T-helper 1 cell treated with Interleukin-12 subunit alpha and Interleukin-12 subunit beta and Interleukin-4 antibody, amounts not matched to agents 30 ng/mL and 1 ng/mL, for 36 hours (primary cell): ENCODE measurements at regions not wholly inside any gene's neighbourhood (a gene's known extent, or its start where the extent isn't known, plus 50 kb on each side); places are given as distances from the start of the nearest gene placed in this dataset.
"Not testable (repeated sequence)": the region's sequence is repeated elsewhere in the genome, so short reads cannot be mapped to it uniquely, and the experiment has no call there.

Experiments used
- intact Hi-C: fragments of 100-400 bp; cut with micrococcal nuclease; formaldehyde crosslinking; loops from one replicate; pipeline ENCODE4 v1.15.1; 2024

DNA sequence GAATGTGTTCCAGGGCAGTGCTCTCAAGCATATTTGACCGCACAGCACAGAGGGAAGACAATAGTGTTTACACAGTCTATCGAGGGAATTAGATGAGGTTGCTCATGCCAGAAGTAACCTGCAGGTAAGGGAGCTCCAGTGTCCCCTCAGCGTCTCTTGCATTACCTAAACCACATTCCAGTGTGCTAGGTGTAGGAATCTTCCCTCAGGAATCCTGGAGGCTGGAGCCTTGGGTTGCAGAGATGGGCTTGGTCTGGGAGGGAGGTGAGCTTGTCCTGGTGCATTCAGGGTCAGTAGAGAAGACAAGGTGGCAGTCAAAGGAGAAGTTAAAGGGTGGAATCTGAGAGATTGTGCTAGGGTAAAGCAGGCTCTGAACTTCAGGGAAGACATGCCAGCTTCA lies 56.3 kb downstream of the SOX14 start:
- intact Hi-C loops, result no loop called here

DNA sequence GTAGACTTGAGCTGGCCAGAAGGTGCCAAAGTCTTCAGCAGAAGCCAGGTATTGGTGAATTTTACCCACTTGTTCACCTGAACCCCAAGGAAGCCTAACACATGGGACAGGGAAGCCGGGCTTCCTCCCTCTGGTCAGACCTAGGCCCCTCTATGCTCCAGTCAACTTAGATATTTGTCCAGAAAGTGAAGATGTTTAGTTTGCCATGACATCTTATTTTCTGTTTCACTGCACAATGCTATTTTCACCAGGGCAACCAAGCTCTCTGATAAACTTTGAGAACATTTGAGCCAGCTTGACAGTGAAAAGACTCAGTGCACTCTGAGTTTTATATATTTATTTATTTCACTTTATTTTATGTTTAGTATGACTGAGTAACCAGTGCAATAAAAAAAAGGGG lies 71.0 kb downstream of the SOX14 start:
- intact Hi-C loops, result no loop called here

DNA sequence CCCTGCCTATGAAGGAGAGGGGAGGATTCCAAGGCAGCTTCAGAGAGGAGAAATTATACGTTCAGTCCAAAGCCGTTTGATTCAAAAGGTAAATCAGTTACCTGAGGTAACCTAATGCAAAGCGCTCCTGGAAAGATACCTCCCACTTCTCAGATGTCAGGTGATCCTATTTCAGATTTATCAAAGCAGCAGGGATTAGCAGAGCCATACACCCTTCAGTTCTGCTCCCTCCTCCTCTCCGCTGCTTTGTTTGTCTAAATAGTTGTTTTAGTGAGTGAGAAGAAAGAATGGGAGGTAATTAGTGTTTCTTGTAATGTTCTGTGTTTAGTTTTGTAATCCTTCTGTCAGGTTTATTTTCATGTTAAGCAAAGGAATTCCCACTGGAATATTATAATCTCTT lies 81.1 kb downstream of the SOX14 start:
- intact Hi-C loops, result no loop called here

DNA sequence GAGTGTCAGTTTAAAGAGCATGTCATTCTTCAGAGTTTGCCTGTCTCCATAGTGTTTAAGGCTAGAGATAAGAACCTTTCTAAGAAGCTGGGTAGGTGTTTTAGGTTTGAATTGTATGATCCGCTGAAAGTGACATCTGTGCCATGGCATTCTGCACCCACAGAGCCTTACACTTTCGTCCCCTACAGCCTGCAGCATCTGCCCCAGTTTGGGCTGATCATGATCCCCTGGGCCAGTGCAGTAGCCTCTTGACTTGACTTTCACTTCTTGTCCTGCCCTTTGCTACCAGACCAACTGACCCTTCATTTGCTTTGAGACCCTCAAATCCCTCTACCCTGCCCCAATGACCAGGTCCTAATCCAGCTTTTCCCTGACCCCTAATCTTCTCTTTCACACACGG lies 81.6 kb downstream of the SOX14 start:
- intact Hi-C loops, result no loop called here

DNA sequence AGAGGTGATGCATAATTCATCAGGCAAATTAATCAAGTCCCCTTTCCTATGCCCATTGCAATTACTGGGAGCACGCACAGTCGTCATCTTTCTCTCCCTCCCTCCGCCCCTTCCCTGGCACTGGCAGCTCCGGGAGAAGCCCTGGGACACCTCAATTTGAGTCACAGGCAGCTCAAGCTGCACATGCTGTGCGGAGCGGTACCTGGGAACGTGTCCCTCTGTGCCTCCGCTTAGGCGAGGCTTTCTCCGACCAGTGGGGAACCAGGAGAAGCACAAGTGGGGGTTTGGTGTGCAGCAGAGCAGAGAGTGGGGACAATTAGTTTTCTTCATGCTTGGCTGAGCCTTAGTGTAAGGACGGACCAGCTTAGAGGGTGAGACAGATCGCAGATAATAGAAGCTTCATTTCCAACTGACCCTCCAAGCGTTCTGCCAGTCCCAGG lies 88.3 kb downstream of the SOX14 start:
- intact Hi-C loops, result no loop called here

DNA sequence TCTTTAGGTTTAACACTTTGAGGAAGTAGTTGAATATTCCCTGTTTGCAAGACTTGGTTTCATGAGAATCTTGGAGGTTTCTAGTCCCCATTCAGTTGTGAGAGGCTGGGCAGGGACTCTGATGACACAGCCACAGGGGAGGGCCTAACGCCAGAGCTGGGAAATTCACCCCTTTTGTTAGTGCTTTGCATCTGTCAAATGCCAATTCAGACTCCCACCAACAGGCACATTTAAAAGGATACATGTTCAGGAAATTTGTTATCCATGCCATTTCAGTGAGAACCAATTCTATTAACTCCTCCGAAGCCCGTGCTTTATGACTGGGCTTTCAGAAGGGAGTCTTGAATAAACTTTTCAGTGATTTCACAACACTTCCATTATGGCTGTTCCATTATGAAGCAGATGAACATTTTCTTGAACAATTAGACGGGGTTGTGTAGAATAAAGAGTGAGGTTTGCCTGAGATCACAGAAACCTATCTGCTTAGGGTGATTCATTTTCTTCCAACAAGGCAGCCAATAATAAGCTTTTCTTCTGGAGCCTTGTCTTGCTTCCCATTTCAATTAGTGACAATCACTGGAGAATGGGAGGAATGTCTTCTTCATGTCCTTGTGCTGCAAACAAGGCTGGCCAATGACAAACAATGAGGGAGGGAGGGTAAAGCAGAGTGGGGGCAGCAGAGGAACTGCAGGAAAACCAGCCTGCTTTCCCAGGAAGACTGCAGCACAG lies 90.6 kb downstream of the SOX14 start:
- intact Hi-C loops, result no loop called here

DNA sequence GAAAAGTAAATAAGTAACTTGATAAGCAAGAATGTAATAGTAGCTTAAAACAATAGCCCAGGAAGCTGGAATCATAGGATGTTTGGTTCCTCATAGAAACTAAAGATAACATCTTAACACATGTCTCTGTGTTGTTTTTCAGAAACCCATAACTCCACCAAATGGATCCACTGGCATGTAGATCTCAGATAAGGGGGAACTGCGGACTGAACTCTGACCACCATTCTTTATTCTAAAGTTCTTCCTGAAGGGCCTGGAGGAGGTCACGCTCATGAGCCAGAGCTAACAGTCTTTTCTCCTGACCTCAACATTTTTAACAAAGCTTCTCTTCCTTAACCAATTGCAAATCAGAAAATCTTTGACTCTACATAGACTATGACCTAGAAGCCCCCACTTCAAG lies 101.9 kb downstream of the SOX14 start:
- intact Hi-C loops, result no loop called here

DNA sequence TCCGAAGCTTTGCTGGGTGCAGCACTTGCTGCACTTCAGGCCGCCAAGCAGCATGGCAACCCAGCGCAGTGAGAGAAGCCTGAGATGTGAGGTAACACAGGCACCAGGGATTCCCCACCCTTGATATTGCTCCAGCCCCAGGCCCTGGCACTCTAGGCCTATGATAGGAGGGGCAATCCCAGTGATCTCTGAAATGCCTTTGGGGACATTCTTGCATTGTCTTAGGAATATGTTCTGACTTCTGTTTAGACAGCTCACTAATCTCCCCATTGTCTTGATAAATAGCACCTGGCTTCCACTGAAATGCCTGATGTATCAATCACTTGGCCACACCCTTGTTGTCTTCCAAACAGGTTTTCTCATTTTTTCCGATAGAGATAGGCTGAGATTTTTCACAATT lies 102.8 kb downstream of the SOX14 start:
- intact Hi-C loops, result no loop called here

DNA sequence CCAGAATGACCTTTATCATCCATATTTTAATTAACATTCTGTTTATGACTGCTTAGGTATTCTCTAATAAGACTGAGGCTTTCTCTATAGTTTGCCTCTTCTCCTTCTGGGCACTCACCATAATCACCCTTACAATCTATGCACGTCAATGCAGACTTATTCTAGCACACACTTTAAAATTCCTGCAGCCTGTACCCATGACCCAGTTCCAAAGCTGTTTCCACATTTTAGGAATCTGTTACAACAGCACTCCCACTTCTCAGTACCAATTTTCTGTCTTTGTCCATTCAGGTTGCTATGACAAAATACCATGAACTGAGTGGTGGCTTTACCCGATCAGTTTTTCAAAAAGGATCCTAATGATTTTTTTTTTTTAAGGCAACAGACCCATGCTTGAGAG lies 103.5 kb downstream of the SOX14 start:
- intact Hi-C loops, result no loop called here

DNA sequence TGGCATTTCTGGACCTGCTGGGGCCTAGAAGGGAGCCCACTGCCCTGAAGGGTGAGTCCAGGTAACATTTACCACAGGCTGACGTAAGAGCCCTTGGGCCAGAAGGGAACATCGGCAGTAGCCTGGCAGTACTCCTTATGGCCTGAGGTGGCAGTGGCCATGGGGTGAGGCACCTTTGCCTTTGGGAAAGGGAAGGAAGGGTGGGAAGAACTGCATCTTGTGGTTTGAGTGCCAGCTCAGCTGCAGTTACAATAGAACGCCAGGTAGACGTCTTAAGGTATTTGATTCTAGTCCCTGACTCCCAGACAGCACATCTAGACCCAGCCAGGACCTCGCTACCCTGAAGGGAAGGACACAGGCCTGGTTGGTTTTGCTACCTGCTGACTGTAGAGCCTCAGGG lies 104.9 kb downstream of the SOX14 start:
- intact Hi-C loops, result no loop called here

DNA sequence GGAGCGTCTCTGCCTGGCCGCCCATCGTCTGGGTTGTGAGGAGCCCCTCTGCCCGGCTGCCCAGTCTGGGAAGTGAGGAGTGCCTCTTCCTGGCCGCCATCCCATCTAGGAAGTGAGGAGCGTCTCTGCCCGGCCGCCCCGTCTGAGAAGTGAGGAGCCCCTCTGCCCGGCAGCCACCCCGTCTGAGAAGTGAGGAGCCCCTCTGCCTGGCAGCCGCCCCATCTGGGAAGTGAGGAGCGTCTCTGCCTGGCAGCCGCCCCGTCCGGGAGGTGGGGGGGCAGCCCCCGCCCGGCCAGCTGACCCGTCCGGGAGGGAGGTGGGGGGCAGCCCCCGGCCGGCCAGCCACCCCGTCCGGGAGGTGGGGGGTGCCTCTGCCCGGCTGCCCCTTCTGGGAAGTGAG lies 108.5 kb downstream of the SOX14 start:
- intact Hi-C loops, result not testable (repeated sequence)

DNA sequence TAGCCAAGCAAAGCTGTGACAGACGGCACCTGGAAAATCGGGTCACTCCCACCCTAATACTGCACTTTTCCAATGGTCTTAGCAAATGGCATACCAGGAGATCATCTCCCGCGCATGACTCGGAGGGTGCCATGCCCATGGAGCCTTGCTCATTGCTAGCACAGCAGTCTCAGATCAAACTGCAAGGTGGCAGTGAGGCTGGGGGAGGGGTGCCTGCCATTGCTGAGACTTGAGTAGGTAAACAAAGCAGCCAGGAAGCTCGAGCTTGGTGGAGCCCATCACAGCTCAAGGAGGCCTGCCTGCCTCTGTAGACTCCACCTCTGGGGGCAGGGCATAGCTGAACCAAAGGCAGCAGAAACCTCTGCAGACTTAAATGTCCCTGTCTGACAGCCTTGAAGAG lies 113.1 kb upstream of the CLDN18 start:
- intact Hi-C loops, result not testable (repeated sequence)

DNA sequence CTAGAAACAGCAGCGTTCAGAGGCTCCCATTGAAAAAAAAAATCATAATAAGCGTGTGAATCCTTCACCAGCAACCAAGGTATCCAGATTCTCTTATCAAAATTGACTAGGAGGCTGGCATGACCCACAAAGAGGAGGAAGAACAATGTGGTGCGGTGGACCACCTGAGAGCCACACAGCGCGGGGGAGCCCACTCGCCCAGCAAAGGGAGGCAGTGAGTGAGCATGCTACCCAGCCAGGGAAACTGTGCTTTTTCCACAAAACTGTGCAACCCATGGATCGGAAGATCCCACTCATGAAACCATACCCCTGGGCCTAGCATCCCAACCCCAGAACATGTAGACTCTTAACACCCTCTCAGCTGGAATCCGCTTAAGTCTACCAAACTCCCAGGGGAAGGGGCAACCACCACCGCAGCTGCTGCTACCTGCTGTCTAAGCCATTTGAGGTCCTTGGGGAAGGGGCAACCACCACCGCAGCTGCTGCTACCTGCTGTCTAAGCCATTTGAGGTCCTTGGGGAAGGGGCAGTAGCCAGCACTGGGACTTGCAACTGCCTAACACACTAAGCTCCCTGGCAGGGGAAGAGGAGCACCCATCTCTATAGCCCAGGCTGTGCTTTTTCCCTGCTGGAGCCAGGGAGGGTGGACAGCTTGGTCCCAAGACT lies 102.8 kb upstream of the CLDN18 start:
- intact Hi-C loops, result no loop called here

DNA sequence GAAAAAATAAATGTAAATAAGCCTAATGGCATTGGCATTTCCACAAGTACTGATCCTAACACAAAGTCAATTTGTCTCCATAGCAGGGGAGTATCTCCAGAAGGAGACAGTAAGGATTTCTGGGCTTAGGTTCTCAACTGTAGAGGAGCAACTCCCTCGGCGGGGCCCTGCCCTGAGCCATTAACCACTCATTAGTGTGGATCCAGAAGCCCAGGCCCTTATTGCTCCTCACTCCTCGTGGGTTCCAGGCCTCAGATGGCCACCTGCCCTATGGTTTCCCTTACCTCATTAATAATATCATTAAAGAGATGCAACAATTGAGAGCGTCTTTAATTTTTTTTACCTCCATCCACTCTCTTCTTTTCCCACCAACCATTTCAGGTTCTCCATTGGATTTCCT lies 85.3 kb upstream of the CLDN18 start:
- intact Hi-C loops, result no loop called here

DNA sequence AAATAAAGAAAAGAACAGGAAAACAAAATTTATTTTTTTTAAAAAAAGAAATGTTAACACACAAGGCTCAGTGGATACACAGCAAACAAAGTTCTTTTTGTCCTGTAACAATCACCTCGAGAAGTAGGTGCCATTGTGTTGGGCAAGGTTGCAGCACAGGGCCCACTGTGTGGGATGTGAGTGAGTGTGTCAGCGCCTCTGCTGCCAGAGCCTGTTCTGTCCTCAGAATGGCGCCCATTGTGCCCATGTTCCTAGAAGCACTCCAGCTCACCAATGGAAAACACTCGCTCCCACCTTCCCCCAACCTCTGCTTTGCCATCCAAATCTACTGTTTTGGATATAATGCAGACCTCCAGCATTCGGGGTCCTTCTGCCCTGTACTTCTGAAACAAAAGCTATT lies 84.9 kb upstream of the CLDN18 start:
- intact Hi-C loops, result no loop called here

DNA sequence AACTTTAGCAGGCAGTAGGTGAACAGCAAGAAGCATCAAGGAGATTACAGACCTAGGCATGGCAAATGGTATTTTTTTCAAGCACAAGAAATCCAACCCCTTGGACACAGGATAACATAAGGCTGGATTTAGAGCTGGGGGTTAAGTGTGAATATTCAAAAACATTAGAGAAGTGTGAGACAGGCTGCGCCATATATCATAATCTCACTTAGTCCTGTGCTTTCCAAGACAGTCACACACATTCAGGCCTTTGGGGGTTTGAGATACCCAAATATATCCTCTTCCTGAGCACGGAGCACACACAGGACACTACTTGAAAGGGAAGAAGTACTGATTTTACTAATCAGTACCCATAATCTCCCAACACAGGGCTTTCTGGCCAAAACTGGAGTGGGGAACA lies 83.0 kb upstream of the CLDN18 start:
- intact Hi-C loops, result no loop called here

DNA sequence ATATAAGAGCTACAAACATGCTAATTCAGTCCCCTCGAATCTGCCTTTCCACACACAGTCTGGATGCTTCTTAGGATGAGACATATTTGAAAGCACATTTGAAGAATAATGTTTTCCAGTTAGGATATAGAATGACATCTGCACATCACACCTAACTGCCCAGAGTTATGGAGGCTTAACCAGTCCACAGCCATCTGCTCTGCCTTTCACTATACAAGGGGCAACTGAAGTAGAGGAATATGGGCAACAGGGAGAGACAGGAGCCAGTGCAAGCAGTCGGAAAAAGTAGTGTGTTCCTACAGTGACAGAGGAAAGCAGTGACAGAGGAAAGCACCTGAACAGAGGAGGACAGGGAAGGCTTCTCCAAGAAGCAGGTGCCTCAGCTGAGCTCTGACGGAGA lies 79.0 kb upstream of the CLDN18 start:
- intact Hi-C loops, result no loop called here

DNA sequence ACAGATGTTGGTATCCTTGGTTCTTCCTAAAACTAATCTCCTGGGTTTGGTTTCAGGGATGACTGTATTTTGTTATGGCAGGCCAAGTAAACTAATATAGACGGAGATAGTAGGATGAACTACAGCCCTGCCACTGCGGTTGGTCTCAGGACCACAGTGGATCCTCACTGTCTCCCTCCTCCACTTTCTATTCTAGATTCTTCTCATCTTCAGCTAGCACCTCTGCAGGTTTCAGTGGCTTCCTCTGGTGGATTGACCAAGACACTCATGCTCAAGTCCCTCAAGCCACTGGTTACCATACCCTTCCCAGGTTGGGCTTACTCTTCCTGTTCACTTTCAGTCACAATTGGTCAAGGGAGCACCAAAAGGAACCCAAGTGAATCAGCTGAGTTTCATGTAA lies 71.1 kb upstream of the CLDN18 start:
- intact Hi-C loops, result no loop called here

DNA sequence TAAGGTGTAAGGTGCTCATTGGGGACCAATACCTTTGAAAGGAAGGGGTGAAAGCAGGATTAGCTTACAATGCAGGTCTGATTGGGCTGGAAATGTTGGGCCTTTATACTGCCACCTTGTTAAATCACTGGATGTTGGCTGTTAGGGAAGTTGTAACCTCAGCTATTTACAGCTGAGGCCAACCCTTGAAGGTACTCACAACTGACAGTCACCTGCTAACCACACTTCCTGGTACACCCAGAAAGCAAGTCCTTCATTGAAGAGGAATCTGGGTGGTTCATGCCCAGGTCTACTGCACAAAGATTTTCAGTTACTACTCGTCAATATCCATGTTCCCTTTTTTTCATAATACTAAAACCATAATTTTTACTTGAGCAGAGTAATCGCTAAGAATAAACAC lies 65.4 kb upstream of the CLDN18 start:
- intact Hi-C loops, result loop anchor here (10.0 kb wide), 1 partner anchor 1190 kb away; the partner anchor contains the start of gene STAG1

DNA sequence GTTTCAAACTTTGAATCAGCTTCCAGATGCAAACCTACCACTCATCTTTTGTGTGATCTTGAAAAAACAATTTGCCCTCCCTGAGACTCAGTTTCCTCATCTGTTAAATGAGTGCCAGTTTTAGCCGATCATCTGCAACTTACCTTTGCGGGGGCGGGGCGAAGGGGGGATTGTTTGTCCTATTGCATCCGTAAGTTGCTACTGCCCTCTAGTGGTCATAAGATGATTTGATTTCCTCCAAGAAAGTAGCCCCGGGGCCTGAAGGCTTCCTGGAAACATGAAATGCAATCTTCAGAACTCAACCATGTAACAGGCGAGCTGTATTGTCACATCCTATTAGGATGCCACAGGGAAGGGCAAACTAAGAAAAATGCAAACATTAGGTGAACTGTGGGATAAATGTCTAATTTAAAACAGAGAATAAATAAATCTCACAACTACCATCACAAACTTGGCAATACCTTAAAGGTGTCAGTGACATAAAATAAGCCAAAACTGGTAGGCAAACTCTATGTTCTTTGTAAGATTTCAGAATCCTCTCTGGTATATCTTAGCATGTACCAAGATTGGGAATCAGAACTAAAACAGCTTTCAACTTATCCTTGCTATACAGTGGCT lies 63.5 kb upstream of the CLDN18 start:
- intact Hi-C loops, result loop anchor here (1.0 to 10.0 kb wide), 5 partner anchors 824 to 1871 kb away; partner anchors contain the start of gene STAG1

DNA sequence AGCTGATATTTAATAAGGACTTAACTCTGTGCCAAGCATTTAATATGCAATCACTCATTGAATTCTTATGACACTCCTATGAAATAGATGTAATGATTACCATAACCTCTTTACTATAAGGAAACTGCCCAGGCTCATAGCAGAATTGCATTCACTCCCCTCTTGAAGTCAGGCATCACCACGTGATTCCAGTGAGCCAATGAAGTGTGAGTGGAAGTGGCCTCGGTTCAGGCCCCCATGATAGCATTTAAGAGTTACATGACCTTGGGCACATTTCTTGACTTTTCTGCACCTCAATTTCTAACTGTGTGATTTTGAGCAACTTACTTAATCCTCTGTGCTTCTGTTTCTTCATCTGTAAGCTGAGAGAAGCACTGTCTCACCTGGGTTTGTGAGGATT lies 62.8 kb upstream of the CLDN18 start:
- intact Hi-C loops, result loop anchor here (5.0 to 10.0 kb wide), 2 partner anchors 825 to 1192 kb away; partner anchors contain the start of gene STAG1

DNA sequence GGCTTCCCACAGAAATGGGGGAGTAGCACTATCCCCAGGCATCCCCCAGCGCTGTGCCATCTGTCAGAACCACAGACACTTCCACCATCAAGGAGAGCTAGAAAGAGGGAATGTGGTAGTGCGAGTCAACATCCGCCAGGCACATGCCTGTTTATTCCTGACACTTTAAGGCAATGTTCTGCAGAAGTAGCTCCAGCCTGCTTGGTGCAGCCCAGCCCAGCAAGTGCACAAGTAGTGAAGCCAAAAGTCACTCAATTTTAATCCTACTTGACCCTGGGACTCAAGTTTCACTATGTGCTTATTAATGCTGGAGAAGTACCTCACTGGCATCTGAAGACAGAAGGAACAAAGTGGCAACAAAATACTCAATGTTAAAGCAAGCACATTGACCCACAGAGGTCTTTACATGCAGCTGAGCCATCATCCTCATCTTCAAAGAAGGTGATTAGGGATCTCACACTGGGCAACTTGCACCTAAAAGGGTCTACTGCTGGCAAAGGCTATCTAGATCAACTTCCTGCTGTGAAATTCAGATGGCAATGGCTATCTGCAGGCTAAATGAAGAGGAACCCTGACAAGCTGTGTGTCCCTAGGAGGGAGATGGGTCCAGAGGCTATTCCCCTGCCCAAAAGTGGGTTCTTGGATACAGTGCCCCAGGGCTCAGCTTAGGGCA lies 61.4 kb upstream of the CLDN18 start:
- intact Hi-C loops, result loop anchor here (5.0 to 10.0 kb wide), 2 partner anchors 826 to 1194 kb away; partner anchors contain the start of gene STAG1
